Ecto neural progenitor cell (in vitro differentiated cells): ENCODE measurements at regions not wholly inside any gene's neighbourhood (a gene's known extent, or its start where the extent isn't known, plus 50 kb on each side); places are given as distances from the start of the nearest gene placed in this dataset.
"Not testable (repeated sequence)": the region's sequence is repeated elsewhere in the genome, so short reads cannot be mapped to it uniquely, and the experiment has no call there.

Experiments used
- DNase-seq: peaks from one replicate; pipeline ENCODE4 v3.0.0-alpha.2; 2018; ENCODE audit warnings: low spot score

- no peak for DNase-seq
Measured at GRCh38 chr5:87110721-87111120, 157.0 kb upstream of the RASA1 start.

DNA sequence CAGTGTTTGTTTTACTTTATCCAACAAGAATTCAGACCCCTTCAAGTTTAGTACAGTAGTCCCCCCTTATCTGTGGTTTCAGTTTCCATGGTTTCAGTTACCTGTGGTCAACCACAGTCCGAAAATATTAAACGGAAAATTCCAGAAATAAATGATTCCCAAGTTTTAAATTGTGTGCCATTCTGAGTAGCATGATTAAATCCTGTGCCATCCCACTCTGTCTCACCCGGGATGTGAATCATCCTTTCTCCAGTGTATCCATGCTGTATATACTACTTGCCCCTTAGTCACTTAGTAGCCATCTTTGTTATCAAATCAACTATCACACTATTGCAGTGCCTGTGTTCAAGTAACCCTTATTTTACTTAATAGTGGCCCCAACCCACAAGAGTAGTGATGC lies 153.8 kb upstream of the RASA1 start:
- DNase-seq: no peak

DNA sequence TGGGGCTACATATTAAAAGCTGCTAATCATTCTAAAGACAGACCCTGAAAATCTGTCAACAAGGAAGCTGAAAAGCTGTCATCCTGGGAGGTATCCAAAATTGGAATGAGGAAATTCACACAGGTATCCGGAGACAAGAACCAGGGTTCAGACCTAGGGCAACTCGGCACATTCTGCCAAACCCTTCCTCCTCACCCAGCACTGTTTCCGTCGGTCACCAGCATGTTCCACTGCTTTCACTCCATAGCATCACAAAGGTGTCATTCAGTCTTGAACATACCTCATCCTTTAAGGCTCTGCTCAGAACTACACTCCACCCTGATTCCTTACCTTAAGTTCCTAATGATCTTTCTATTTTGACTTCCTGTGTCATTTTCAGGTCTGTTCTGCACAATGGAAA lies 153.1 kb upstream of the RASA1 start:
- DNase-seq: no peak

GRCh38 chr5:87115839-87116364 lies 151.8 kb upstream of the RASA1 start:
- no peak for DNase-seq

DNA sequence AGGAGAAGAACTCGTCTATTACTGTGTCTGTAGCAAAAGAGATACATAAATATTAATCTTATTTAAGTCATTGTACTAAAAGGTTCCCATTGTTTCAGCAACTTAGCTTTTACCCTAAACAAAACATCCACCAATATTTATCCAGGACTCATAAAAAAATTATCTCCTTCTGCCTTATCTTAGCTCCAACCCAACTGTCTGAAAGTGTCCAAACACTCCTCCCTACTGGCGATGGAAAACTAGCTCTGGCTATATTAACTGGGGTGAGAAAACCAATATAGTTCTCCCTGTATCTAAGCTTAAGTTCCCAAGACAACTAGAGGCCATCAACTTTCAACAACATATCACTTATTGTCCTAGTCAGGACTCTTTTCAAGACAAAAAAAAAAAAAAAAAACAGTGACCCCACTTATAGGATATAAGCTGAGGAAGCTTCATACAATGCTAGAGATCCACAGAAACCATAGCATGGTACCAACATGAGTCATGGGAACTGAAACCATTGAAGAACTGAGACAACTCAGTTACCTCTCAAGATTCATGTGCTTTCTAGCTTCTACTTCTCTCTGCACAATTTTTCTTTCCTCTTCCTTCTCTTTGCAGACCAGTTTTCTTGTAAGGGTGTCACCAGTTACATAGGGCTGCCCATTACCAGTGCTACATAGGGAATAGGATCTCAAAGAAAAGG lies 150.7 kb upstream of the RASA1 start:
- no peak for DNase-seq

DNA sequence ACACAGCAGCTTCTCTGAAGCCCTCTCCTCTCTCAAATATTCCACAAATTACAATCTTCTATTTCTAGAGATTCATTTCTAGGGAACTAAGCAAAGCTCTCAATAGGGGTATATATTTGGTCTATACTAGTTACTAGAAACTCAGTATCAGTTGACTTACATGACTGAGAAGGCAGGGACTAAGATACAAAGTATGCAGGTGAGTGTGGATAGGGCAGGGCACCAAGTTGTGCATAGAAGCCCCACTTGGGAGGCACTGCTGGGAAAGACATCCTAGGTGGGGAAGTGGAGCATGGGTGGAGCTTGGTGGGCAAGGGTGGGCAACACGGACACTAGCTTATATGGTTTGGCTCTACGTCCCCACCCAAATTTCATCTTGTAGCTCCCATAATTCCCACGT lies 148.1 kb upstream of the RASA1 start:
- DNase-seq: no peak

DNA sequence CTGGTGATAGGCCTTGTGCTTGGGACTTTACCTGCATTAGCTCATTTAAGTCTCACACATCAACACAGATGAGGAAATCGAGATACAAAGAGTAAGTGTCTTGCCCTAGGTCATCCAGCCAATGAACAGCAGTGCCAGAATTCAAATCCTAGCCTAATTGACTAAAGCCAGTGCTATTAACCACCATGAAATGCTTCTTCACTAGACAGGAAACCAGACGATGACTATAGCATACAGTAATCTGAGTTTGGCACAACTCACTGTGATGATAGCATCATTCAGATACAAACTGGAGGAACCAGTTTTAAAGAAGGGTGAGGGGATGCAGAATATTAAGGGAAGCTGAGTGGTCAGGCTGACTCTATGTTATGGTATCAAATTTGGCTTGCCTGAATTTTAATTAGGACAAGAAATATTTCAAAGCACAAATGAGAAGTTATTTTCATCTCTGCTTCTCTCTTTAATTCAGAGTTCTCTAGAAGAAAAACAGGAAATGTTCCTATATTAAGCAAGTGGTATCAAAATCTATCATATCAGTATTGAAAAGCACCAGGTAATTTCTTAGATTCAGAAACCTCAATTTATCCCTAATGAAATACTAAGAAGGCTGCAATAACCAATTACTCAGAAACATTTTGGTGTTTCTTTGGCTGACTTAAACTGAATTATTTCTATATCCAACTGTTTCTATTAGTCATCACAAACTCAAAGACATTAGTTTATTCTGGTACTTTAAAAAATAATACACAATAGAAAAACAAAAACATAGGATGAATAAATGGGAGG lies 147.0 kb upstream of the RASA1 start:
- DNase-seq: no peak

DNA sequence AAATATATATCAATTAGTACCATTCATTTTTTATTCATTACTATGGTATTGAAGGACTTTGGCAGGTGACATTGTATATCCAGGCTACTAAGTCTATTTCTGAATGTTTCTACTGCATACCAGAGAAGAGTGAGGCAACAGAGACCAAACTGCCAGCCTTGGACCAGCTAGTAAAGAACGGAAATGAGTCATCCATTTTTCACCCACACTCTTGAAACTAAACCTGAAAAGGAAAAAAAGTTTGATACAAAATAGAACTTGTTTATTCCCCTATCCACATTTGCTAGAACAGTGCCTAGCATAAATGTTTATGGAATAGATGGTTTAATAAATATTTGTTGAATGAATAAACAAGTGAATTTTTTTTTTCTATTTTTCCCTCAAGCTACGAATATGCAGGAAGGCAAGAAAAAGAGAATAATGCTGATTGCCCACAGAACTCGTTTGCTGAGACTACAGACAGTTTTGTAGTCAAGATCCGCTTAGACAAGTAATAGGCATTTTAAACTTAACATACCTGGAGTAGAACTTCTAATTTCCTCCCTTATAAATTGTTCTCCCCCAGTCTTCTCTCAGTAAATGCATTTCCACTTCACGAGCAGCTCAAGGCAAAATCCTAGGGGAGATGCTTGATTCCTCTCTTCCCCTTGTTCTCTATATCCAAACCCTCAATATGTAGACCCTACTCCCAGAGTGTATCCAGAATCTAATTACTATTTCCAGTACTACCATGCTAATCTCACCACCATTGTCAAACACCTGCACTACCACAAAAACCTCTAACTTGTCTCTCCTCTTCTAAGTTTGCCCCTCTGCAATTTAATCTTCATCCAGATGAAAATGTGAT lies 146.2 kb upstream of the RASA1 start:
- DNase-seq: no peak

- DNase-seq: no peak
Measured at GRCh38 chr5:87122151-87122977, 145.3 kb upstream of the RASA1 start.

- DNase-seq: no peak
Measured at GRCh38 chr5:87125766-87126165, 141.9 kb upstream of the RASA1 start.

GRCh38 chr5:87126869-87127268 lies 140.8 kb upstream of the RASA1 start:
- DNase-seq: no peak

DNA sequence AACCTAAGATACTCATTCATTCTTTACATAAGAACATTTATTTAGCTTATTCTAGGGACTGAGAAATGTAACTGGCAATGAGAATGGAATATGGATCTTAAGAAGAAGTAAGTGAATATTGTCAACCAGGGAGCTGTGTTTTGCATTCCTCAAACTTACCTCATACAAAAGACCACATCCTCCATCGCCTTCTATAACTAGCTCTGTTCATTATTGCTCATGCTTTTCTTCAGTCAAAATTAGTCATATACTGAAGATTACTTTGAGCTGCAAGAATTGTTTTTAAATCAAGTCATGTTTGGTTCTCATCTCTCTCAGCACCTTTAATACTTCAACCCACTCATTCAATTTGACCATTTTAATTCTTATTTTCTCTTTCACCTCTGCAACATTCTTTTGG lies 140.3 kb upstream of the RASA1 start:
- DNase-seq: no peak

DNA sequence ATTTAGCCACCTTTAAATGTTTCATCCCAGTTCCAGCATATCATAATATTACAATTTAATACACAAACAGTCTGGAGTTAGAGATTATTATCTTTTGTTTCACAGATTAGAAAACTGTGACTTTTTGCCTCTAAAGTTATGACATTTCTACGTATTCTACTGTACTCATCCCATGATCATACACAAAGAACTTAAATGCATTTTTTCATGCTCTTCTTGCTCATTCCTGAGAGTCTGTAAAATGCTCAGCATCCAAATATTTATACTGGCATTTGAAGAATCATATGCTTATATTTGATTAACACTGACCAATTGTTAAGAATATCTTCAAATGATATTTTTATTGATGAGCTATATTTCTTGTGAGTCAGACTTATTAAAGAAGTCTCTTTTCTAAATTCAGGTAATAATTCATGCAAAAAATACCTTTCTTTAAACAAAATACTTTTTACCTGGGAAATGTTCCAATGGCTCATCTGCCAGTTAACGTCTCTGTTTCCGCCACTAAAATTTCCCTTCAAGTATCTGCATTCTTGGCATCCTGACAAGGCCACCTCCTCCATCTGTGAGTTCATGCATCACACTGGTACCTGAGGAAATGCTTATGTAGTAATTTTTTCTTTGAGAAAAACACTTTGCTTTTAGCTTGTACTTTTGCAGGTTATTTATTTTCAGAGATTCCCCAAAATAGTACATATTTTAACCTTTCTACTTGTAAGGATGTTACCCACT lies 139.6 kb upstream of the RASA1 start:
- no peak for DNase-seq

- DNase-seq: no peak
Measured at GRCh38 chr5:87129046-87129445, 138.6 kb upstream of the RASA1 start.

DNA sequence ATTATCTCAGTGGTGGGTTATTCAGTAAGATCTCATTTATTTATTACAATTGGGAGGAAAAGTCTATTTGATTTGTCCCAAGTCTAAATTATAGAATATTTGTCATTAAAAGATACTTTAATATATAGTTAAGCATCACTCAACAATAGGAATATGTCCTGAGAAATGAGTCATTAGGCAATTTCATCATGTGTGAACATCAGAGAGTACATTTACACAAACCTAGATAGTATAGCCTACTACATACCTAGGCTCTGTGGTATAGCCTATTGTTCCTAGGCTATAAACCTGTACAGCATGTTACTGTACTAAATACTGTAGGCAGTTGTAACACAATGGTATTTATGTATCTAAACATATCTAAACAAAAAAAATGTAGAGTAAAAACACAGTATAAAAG lies 135.0 kb upstream of the RASA1 start:
- no peak for DNase-seq

DNA sequence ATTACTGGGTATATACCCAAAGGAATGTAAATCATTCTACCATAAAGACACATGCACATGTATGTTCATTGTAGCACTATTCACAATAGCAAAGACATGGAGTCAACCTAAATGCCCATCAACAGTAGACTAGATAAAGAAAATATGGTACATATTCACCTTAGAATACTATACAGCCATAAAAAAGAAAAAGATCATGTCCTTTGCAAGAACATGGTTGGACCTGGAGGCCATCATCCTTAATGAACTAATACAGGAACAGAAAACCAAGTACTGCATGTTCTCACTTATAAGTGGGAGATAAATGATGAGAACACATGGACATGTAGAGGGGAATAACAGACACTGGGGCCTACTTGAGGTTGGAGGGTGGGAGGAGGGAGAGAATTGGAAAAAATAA lies 133.2 kb upstream of the RASA1 start:
- DNase-seq: not testable (repeated sequence)

DNA sequence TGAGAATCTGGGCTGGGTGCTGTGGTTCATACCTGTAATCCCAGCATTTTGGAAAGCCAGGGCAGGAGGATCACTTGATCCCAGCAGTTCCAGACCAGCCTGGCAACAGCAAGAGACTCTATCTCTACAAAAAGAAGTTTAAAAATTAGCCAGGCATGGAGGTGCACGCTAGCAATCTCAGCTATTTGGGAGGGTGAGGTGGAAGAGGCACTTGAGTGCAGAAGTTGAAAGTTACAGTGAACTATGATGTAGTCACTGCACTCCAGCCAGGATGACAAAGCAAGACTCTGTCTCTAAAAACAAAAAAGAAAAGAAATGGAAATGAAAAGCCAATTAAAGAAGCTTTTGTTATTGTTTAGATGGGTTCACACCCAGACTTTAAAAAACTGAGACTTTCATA lies 131.6 kb upstream of the RASA1 start:
- no peak for DNase-seq

DNA sequence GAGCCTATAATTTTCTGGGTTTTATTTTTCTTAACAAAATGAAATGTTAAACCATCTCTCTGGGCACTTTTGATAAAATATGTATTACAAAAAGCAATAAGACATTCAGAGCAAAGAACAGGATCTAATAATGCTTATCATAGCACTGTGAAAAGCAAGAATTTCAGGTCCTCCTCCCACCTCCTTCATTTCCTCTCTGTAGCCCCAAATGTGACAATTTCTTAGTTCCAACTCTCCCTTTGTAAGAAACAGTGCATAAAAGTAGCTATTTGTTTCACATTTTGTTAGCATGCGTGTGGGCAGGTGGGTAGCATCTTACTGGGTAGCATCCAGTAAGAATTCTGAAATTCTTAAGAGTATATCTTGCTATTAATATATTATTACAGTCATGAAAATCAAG lies 130.9 kb upstream of the RASA1 start:
- no peak for DNase-seq

DNA sequence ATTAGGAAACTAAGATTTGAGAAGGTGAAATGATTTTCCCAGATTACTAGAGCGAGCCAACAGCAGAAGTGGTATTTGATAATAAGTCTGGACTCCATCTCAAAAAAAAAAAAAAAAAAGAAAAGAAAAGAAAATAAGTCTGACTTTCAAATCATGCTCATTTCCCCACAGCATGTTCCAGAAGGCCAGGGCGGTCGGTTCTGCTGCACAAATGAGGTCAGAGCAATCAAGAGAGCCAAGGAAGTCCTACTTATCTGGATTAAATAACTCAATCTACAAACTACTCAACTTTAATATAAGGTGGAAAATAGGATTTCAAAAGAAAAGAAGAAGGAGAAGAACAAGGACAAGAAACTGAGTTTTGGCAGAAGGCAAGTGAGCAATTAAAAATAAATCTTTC lies 130.4 kb upstream of the RASA1 start:
- no peak for DNase-seq

DNA sequence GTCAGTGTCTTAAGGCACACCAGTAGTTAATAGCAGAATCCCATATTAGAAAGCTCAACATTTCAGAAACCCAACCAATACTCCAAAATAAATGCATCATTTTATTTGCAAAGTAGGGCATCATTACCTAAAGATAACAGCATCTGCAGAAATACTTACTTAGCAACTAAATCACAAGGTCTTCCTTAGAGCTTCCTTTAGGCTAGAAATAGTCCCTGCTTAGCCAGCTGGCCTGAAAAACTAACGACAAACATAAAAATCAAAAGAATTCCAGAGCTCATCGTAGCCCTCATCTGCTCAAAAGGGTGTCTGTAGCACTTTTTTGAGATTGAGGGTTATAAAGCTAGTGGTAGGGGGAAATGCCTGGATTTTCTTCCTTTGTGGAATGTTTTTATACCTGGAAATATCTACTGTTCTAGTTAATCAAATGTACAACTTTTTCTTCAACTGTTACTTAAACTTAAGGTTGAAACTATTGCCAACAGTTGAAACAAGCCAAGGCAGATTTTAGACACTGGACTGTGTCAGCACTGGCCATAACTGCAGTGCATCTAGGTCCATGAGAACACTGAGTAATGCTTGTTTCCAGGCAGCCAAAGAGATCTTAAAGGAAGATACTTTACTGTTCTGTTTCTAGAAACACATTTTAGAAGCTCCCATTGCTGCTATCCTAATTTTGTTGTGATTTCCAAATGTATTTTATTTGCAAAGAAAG lies 129.4 kb upstream of the RASA1 start:
- no peak for DNase-seq
